Tibial nerve (tissue), 4 donors: ENCODE measurements at regions not wholly inside any gene's neighbourhood (a gene's known extent, or its start where the extent isn't known, plus 50 kb on each side); places are given as distances from the start of the nearest gene placed in this dataset.

Experiments used
- DNase-seq, 2 donors: peaks; one replicate each; pipeline ENCODE4 v3.0.0-alpha.2; 2019; ENCODE audit warnings: low spot score in 2 of 2
- H3K27ac ChIP-seq, 4 donors: fragments of 200-600 bp; sonication (generic) in 3 of 4; one replicate each; pipeline ENCODE4 v1.5.1; 2017 to 2019; ENCODE audit warnings: mild to moderate bottlenecking in 1 of 4
- H3K27me3 ChIP-seq, 2 donors: fragments of 200-600 bp; sonication (generic) in 1 of 2; one replicate each; pipeline versions ENCODE4 v1.5.1 to v1.6.0; 2017 to 2019
- H3K36me3 ChIP-seq, 3 donors: fragments of 200-600 bp; sonication (generic); one replicate each; pipeline ENCODE4 v1.5.1; 2018 to 2019
- H3K4me1 ChIP-seq, 4 donors: fragments of 200-600 bp; sonication (generic) in 3 of 4; one replicate each; pipeline ENCODE4 v1.5.1; 2017 to 2019
- H3K4me3 ChIP-seq, 4 donors: fragments of 200-600 bp; sonication (generic) in 3 of 4; one replicate each; pipeline ENCODE4 v1.5.1; 2017 to 2019; ENCODE audit warnings: mild to moderate bottlenecking in 1 of 4, moderate library complexity in 1 of 4
- H3K9me3 ChIP-seq, 4 donors: fragments of 200-600 bp; sonication (generic) in 3 of 4; one replicate each; pipeline ENCODE4 v1.5.1; 2017 to 2019
- CTCF ChIP-seq, 5 experiments: fragments of 200-600 bp in 3 of 5; fragments of 450-650 bp in 2 of 5; sonication (generic) in 3 of 5; IDR thresholded peaks; one replicate each; pipeline ENCODE4 v1.5.1; 2016 to 2019; ENCODE audit warnings: antibody characterized with exemption in 5 of 5, mild to moderate bottlenecking in 3 of 5, moderate library complexity in 2 of 5
- EP300 ChIP-seq, 2 donors: sonication (generic); formaldehyde crosslinking; IDR thresholded peaks; one replicate each; pipeline ENCODE4 v1.6.1; 2017; ENCODE audit warnings: antibody characterized with exemption in 2 of 2, mild to moderate bottlenecking in 1 of 2
- POLR2A ChIP-seq, 2 donors: fragments of 450-650 bp; IDR thresholded peaks; one replicate each; pipeline ENCODE4 v1.6.1; 2017; ENCODE audit warnings: antibody characterized with exemption in 2 of 2, mild to moderate bottlenecking in 2 of 2, moderate library complexity in 2 of 2
- WGBS, 2 donors: methylation state at CpG; one replicate each; pipeline ENCODE4 v1.1.5; 2018; 5-methylcytosine and 5-hydroxymethylcytosine counted together

DNA sequence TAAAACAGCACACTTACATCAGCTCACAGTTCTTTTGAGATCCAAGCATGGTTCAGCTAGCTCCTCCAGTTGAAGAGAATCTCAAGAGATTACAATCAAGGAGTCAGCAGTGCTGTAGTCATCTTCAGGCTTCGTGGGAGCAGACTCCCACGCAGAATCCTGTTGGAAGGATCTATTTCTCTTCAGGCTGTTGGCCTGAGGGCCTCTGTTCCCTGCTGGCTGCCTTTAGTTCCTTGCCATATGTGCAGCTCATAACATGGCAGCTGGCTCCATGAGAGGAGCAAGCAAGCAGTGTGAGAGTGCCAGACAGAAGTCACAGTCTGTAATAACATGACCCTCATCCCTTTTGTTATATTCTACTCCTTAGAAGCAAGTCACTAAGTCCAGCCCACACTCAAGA, 168.6 kb downstream of the COX18 start:
- DNase-seq = no peak
- TF ChIP-seq EP300 (IDR thresholded peaks at IDR 0.05) = no peak
- no peak for TF ChIP-seq CTCF (IDR thresholded peaks at IDR 0.05)
- TF ChIP-seq POLR2A (IDR thresholded peaks at IDR 0.05) = no peak
- H3K27me3 ChIP-seq = no peaks in the 10 kb centered on the region

GRCh38 chr4:72899621-72900020, 169.9 kb downstream of the COX18 start:
- WGBS, 2 donors = 76 to 81% methylated on average over 3 of the region's 3 CpGs
- no peak overlapping the region for H3K27ac ChIP-seq
- DNase-seq = no peak
- no peaks in the 10 kb centered on the region for H3K27me3 ChIP-seq
- H3K36me3 ChIP-seq = no peaks in the 10 kb centered on the region
- TF ChIP-seq POLR2A (IDR thresholded peaks at IDR 0.05) (no peak), EP300 (IDR thresholded peaks at IDR 0.05) (no peak), CTCF (IDR thresholded peaks at IDR 0.05) (no peak)
- H3K4me1 ChIP-seq = no peaks in the 10 kb centered on the region
- no peaks in the 10 kb centered on the region for H3K9me3 ChIP-seq
- H3K4me3 ChIP-seq = no peak overlapping the region

More for the DNA sequence above, 168.6 kb downstream of the COX18 start:
- H3K9me3 ChIP-seq = no peaks in the 10 kb centered on the region
- H3K4me1 ChIP-seq = no peaks in the 10 kb centered on the region
- no peaks in the 10 kb centered on the region for H3K36me3 ChIP-seq
- H3K27ac ChIP-seq = no peak overlapping the region
- no peak overlapping the region for H3K4me3 ChIP-seq
- 48 to 61% methylated on average over 2 of the region's 2 CpGs for WGBS, 2 donors

- no peaks in the 10 kb centered on the region for H3K27me3 ChIP-seq
- no peaks in the 10 kb centered on the region for H3K36me3 ChIP-seq
- no peak for DNase-seq
- no peaks in the 10 kb centered on the region for H3K4me1 ChIP-seq
- H3K4me3 ChIP-seq = no peak overlapping the region
- TF ChIP-seq EP300 (IDR thresholded peaks at IDR 0.05) (no peak), POLR2A (IDR thresholded peaks at IDR 0.05) (no peak), CTCF (IDR thresholded peaks at IDR 0.05) (no peak)
- H3K9me3 ChIP-seq = no peaks in the 10 kb centered on the region
- 86 to 88% methylated on average over 6 of the region's 6 CpGs for WGBS, 2 donors
- no peak overlapping the region for H3K27ac ChIP-seq
Measured at GRCh38 chr4:72899214-72899613, 170.3 kb downstream of the COX18 start.

- Histone ChIP-seq H3K27ac (peak overlapping the region in 2 of 4 donors; percentile 18 to 66), H3K4me1 (peaks cover 0 to 14% (median 0%) of the 10 kb centered on the region in 4 donors), H3K4me3 (no peak overlapping the region), H3K9me3 (no peaks in the 10 kb centered on the region), H3K36me3 (no peaks in the 10 kb centered on the region), H3K27me3 (no peaks in the 10 kb centered on the region)
- peak in 1 of 2 donors; percentile 48 for DNase-seq
- no peak for TF ChIP-seq POLR2A (IDR thresholded peaks at IDR 0.05)
- TF ChIP-seq EP300 (IDR thresholded peaks at IDR 0.05) = peak in 1 of 2 donors; percentile 81
- no peak for TF ChIP-seq CTCF (IDR thresholded peaks at IDR 0.05)
- 50 to 62% methylated on average over 3 of the region's 3 CpGs for WGBS, 2 donors
Measured at GRCh38 chr4:72896515-72896914, 173.0 kb downstream of the COX18 start.

- DNase-seq = no peak
- Histone ChIP-seq H3K27ac (peak overlapping the region in 1 of 4 donors; percentile 43), H3K27me3 (no peaks in the 10 kb centered on the region), H3K4me3 (no peak overlapping the region), H3K36me3 (no peaks in the 10 kb centered on the region), H3K9me3 (no peaks in the 10 kb centered on the region), H3K4me1 (peaks cover 0 to 14% (median 0%) of the 10 kb centered on the region in 4 donors)
- TF ChIP-seq EP300 (IDR thresholded peaks at IDR 0.05) (no peak), POLR2A (IDR thresholded peaks at IDR 0.05) (no peak), CTCF (IDR thresholded peaks at IDR 0.05) (no peak)
- WGBS, 2 donors = 63 to 77% methylated on average over 5 of the region's 5 CpGs
Measured at GRCh38 chr4:72895408-72895807, 174.1 kb downstream of the COX18 start.
